Activated naive CD4-positive, alpha-beta T cell treated with anti-CD3 and anti-CD28 coated beads for 36 hours (primary cell): ENCODE measurements at regions not wholly inside any gene's neighbourhood (a gene's known extent, or its start where the extent isn't known, plus 50 kb on each side); places are given as distances from the start of the nearest gene placed in this dataset.
"Not testable (repeated sequence)": the region's sequence is repeated elsewhere in the genome, so short reads cannot be mapped to it uniquely, and the experiment has no call there.

Experiments used
- CTCF ChIA-PET: fragments of 350-600 bp; sonication (Branson Sonifier 250); formaldehyde crosslinking; loops from one replicate; lab custom pipeline; 2021; ENCODE audit warnings: antibody characterized with exemption; lab: Charles Lee
- DNase-seq: peaks from one replicate; pipeline ENCODE4 v3.0.0-alpha.2; 2020
- H3K27ac Mint-ChIP-seq: one replicate; pipeline ENCODE4 v1.8.0; 2021; ENCODE audit warnings: mild to moderate bottlenecking, mixed read lengths
- H3K27me3 Mint-ChIP-seq: one replicate; pipeline ENCODE4 v1.8.0; 2021; ENCODE audit warnings: low read depth, mixed read lengths
- H3K36me3 Mint-ChIP-seq: one replicate; pipeline ENCODE4 v1.8.0; 2021; ENCODE audit warnings: low read depth, mixed read lengths
- H3K4me1 Mint-ChIP-seq: one replicate; pipeline ENCODE4 v1.8.0; 2021; ENCODE audit warnings: low read depth, mixed read lengths
- H3K4me3 Mint-ChIP-seq: one replicate; pipeline ENCODE4 v1.8.0; 2021; ENCODE audit warnings: mild to moderate bottlenecking, moderate library complexity, mixed read lengths
- H3K9me3 Mint-ChIP-seq: one replicate; pipeline ENCODE4 v1.8.0; 2021; ENCODE audit warnings: mixed read lengths
- intact Hi-C: fragments of 100-400 bp; cut with micrococcal nuclease; formaldehyde crosslinking; loops from one replicate; pipeline ENCODE4 v1.15.1; 2023

DNA sequence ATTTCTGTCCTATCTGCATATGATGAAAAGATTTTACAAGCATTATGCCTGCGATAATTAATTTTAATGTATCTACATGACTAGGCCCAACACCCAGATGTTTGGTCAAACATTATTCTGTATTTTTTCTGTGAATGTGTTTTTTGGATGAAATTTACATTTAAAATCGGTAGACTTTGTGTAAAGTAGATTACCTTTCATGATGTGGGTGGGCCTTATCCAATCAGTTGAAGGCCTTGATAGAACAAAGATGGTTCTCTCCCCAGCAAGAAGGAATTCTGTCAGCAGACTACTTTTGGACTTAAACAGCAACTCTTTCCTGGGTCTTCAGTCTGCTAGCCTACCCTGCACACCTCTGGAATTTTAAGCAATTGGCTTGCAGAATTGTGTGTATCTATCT lies 844.0 kb downstream of the BRINP3 start:
- no peaks in the 10 kb centered on the region for H3K27me3 Mint-ChIP-seq
- DNase-seq: no peak
- no peaks in the 10 kb centered on the region for H3K9me3 Mint-ChIP-seq
- H3K27ac Mint-ChIP-seq: no peak overlapping the region
- H3K4me3 Mint-ChIP-seq: no peak overlapping the region
- intact Hi-C loops: no loop called here
- CTCF ChIA-PET: no interaction called here
- H3K36me3 Mint-ChIP-seq: no peaks in the 10 kb centered on the region
- no peaks in the 10 kb centered on the region for H3K4me1 Mint-ChIP-seq

GRCh38 chr1:189637041-189637440 lies 840.6 kb downstream of the BRINP3 start:
- Mint-ChIP-seq H3K27ac (no peak overlapping the region), H3K9me3 (no peaks in the 10 kb centered on the region), H3K4me1 (no peaks in the 10 kb centered on the region), H3K27me3 (no peaks in the 10 kb centered on the region), H3K4me3 (no peak overlapping the region), H3K36me3 (no peaks in the 10 kb centered on the region)
- intact Hi-C loops: no loop called here
- CTCF ChIA-PET: no interaction called here
- no peak for DNase-seq

GRCh38 chr1:189644156-189644555 lies 833.5 kb downstream of the BRINP3 start:
- H3K4me1 Mint-ChIP-seq, H3K27ac Mint-ChIP-seq, DNase-seq, H3K4me3 Mint-ChIP-seq, H3K27me3 Mint-ChIP-seq, H3K36me3 Mint-ChIP-seq, H3K9me3 Mint-ChIP-seq, CTCF ChIA-PET, intact Hi-C loops: not testable (repeated sequence)

GRCh38 chr1:189644970-189645369 lies 832.7 kb downstream of the BRINP3 start:
- H3K27ac Mint-ChIP-seq: no peak overlapping the region
- H3K9me3 Mint-ChIP-seq: peaks cover 8% of the 10 kb centered on the region
- no peaks in the 10 kb centered on the region for H3K4me1 Mint-ChIP-seq
- H3K36me3 Mint-ChIP-seq: no peaks in the 10 kb centered on the region
- intact Hi-C loops: no loop called here
- CTCF ChIA-PET: no interaction called here
- DNase-seq: no peak
- H3K4me3 Mint-ChIP-seq: no peak overlapping the region
- no peaks in the 10 kb centered on the region for H3K27me3 Mint-ChIP-seq

DNA sequence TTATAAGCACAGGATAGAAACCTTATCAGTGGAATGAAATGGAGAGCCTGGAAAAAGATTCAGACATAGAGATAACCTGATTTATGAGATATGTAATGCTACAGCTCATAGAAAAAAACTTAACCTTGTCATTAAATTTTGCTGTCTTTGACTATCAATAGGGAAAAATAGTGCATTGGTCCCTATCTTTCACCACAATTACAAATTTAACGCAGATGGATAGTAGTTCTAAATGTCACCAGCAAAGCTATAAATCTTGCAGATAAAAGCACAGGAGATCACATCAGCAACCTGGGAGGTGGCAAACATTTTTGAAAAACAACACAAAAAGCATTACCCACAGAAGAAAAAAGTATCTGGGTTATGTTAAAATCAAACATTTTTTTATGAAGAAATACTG lies 831.6 kb downstream of the BRINP3 start:
- H3K27me3 Mint-ChIP-seq: no peaks in the 10 kb centered on the region
- no peaks in the 10 kb centered on the region for H3K4me1 Mint-ChIP-seq
- H3K27ac Mint-ChIP-seq: no peak overlapping the region
- CTCF ChIA-PET: no interaction called here
- H3K4me3 Mint-ChIP-seq: no peak overlapping the region
- no peak for DNase-seq
- H3K9me3 Mint-ChIP-seq: peaks cover 11% of the 10 kb centered on the region
- intact Hi-C loops: no loop called here
- no peaks in the 10 kb centered on the region for H3K36me3 Mint-ChIP-seq

DNA sequence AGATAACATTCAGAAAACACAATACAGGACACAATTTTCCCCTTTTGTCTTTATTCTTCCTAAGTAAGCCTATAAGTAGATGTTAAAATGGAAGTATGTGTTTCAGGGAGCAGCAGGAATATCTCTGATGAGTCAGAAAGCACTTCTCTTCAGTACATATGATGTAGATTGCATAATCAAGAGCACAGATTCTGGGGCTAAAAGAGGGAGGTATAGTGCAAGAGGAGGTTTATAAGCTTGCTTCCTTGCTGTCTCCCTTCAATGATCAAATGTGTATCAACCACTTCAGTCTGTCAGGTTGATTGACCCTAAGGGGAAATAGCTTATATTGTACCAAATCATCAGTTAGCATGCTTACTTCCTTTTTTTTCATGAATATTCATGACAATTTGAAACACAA lies 822.8 kb downstream of the BRINP3 start:
- H3K9me3 Mint-ChIP-seq: peaks cover 9% of the 10 kb centered on the region
- intact Hi-C loops: no loop called here
- H3K4me3 Mint-ChIP-seq: no peak overlapping the region
- H3K36me3 Mint-ChIP-seq: no peaks in the 10 kb centered on the region
- no peaks in the 10 kb centered on the region for H3K27me3 Mint-ChIP-seq
- H3K27ac Mint-ChIP-seq: no peak overlapping the region
- H3K4me1 Mint-ChIP-seq: no peaks in the 10 kb centered on the region
- CTCF ChIA-PET: no interaction called here
- no peak for DNase-seq

DNA sequence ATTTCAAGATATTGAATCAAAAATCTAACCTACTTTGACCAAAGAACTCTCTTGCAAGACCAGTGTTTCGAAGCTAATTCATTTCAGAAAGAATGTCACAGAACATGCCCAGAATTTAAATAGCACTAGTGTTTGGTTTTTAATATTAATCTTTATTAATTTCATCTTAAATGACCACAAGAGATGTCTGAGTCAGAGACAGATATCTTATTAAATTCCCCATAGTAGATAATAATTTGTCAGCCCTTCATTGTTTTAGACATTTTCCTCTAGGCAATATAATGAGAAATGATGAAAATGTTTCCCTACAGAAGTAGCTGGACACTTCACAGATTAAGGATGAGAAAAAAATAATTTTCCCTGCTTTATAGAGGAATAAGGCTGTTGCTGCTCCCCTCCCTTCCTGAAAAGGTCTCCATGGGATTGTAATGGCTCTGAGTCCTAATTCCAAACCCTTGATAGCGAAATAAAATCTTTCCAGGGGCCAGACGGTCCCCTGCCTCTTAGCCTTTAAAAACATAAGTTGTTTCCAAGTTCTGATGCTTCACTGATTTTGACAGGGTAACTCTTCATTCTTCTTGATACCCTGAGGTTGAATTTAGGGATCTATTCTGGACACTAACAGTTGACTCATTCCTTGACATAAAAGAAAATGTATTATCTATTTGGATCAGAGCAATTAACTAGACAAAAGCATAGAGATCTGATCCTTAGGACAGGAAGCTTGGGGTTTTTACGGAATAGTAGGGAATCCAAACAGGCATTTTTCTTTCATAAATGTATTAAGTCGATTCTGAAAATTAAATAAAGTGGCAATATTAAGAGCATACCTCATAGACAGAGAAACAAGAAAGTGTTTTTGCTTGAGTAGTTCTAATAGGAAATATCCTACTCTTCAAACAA lies 820.8 kb downstream of the BRINP3 start:
- Mint-ChIP-seq H3K36me3 (no peaks in the 10 kb centered on the region), H3K4me1 (no peaks in the 10 kb centered on the region), H3K27me3 (no peaks in the 10 kb centered on the region), H3K4me3 (no peak overlapping the region), H3K9me3 (peaks cover 6% of the 10 kb centered on the region), H3K27ac (no peak overlapping the region)
- DNase-seq: no peak
- intact Hi-C loops: no loop called here
- CTCF ChIA-PET: no interaction called here

DNA sequence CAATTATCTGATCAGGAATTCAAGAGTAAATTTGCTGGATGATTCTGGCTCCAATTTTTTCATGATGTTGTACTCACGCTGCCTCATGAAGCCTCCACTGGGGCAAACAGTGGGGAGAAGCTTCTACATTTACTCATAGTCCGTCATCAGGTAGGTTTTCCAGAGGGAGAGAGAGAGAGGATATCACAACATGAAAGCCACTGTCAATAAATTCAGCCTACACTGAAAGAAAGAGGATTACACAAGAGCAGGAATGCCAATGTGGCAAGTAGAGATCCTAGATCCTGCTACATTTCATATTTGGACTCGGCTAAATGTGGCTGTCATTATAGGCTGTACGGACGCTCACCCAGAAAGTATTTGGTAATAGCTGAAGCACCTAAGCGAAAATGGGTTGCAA lies 819.9 kb downstream of the BRINP3 start:
- H3K4me3 Mint-ChIP-seq: no peak overlapping the region
- peaks cover 7% of the 10 kb centered on the region for H3K9me3 Mint-ChIP-seq
- CTCF ChIA-PET: no interaction called here
- intact Hi-C loops: no loop called here
- no peak overlapping the region for H3K27ac Mint-ChIP-seq
- H3K27me3 Mint-ChIP-seq: no peaks in the 10 kb centered on the region
- DNase-seq: no peak
- no peaks in the 10 kb centered on the region for H3K36me3 Mint-ChIP-seq
- no peaks in the 10 kb centered on the region for H3K4me1 Mint-ChIP-seq

DNA sequence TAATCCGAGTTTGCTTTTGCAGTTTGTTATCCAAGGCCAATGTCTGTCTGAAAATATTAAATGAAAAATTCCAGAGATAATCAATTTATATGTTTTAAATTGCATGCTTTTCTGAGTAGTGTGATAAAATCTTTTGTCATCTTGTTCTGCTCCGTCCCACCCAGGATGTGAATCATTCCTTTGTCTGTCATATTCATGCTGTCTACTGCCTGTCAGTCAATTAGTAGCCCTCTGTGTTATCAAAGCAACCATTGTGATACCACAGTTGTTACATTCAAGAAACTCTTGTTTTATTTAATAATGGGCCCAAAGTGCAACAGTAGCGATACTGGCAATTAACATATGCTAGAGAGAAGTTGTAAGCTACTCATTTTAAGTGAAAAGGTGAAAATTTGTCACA lies 819.3 kb downstream of the BRINP3 start:
- intact Hi-C loops: no loop called here
- CTCF ChIA-PET: no interaction called here
- H3K27me3 Mint-ChIP-seq: no peaks in the 10 kb centered on the region
- H3K9me3 Mint-ChIP-seq: peaks cover 7% of the 10 kb centered on the region
- H3K4me3 Mint-ChIP-seq: no peak overlapping the region
- H3K36me3 Mint-ChIP-seq: no peaks in the 10 kb centered on the region
- H3K4me1 Mint-ChIP-seq: no peaks in the 10 kb centered on the region
- H3K27ac Mint-ChIP-seq: no peak overlapping the region
- no peak for DNase-seq

DNA sequence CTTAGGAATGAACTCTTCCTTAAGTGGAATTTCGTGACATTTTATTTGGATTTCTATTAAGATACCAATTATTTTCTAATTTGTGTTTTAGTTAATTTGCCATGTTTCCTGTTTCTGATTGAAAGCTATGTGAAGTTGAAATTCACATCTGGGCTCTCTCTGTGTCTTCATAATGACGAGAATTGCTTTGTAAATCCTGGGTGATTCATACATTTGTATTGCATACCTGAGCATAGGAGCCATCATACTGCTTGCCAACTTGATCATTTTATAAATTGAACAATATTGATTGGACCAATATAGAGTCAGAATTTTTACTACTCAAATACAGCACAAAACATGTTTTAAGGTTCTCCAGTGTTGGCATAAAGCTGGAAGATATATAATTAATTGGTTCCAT lies 817.9 kb downstream of the BRINP3 start:
- H3K4me3 Mint-ChIP-seq: no peak overlapping the region
- no peak for DNase-seq
- intact Hi-C loops: no loop called here
- peaks cover 3% of the 10 kb centered on the region for H3K9me3 Mint-ChIP-seq
- H3K27ac Mint-ChIP-seq: no peak overlapping the region
- CTCF ChIA-PET: no interaction called here
- H3K27me3 Mint-ChIP-seq: no peaks in the 10 kb centered on the region
- H3K36me3 Mint-ChIP-seq: no peaks in the 10 kb centered on the region
- H3K4me1 Mint-ChIP-seq: no peaks in the 10 kb centered on the region

- Mint-ChIP-seq H3K36me3 (no peaks in the 10 kb centered on the region), H3K27ac (no peak overlapping the region), H3K9me3 (peaks cover 10% of the 10 kb centered on the region), H3K4me1 (no peaks in the 10 kb centered on the region), H3K4me3 (no peak overlapping the region), H3K27me3 (no peaks in the 10 kb centered on the region)
- CTCF ChIA-PET: no interaction called here
- DNase-seq: no peak
- intact Hi-C loops: no loop called here
Observed at GRCh38 chr1:189662190-189662589, 815.5 kb downstream of the BRINP3 start.

GRCh38 chr1:189669846-189670245 lies 807.8 kb downstream of the BRINP3 start:
- intact Hi-C loops: no loop called here
- Mint-ChIP-seq H3K36me3 (no peaks in the 10 kb centered on the region), H3K27ac (no peak overlapping the region), H3K9me3 (peaks cover 12% of the 10 kb centered on the region), H3K27me3 (no peaks in the 10 kb centered on the region), H3K4me3 (no peak overlapping the region), H3K4me1 (no peaks in the 10 kb centered on the region)
- DNase-seq: no peak
- CTCF ChIA-PET: no interaction called here

- H3K4me3 Mint-ChIP-seq: no peak overlapping the region
- no peak overlapping the region for H3K27ac Mint-ChIP-seq
- H3K4me1 Mint-ChIP-seq: no peaks in the 10 kb centered on the region
- no peaks in the 10 kb centered on the region for H3K27me3 Mint-ChIP-seq
- DNase-seq: no peak
- CTCF ChIA-PET: interaction anchor here (0.6 kb wide), 1 partner anchor 273 kb away, joined by 3 read pairs; no protein-coding TSS in a partner anchor
- peaks cover 3% of the 10 kb centered on the region for H3K9me3 Mint-ChIP-seq
- intact Hi-C loops: no loop called here
- H3K36me3 Mint-ChIP-seq: no peaks in the 10 kb centered on the region
Observed at GRCh38 chr1:189673217-189673616, 804.4 kb downstream of the BRINP3 start.
